ENCODE measurements at regions not wholly inside any gene's neighbourhood (a gene's known extent, or its start where the extent isn't known, plus 50 kb on each side); places are given as distances from the start of the nearest gene placed in this dataset.
A peak's percentile ranks its signal among the peaks of the same experiment; 100 is the strongest.

DNA sequence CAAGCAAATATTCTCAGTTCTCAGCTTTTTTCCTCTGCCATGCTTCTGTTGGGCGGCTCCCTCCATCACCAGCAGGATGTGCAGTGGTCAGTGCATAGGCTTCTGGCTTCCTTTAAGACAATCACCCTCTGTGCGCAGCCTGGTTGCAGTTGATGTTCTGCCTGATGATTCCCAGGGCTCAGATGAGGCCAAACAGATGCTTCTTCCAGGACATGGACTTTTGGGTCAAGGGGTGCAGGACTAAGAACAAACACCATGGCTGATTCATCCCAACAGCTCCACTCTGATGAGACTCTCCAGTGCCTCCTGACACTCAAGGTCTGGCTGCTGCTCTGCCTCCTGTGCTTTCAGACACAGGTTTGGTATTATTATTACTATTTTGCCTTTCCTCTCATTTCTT lies 554.8 kb upstream of the CDH4 start:
- H2AFZ ChIP-seq (ENCODE audit: low read length): no peak overlapping the region
- no peak for TF ChIP-seq CEBPB (IDR thresholded peaks at IDR 0.05; ENCODE audit: low read depth, low read length)
- TF ChIP-seq KDM1A (IDR thresholded peaks at IDR 0.05; ENCODE audit: borderline replicate concordance, low read length): no peak
- no peak for TF ChIP-seq RFX5 (IDR thresholded peaks at IDR 0.05; ENCODE audit: borderline replicate concordance, low read depth, low read length)
- no peak for TF ChIP-seq SIRT6 (IDR thresholded peaks at IDR 0.05; ENCODE audit: low read length)
- no peak for TF ChIP-seq GTF2F1 (IDR thresholded peaks at IDR 0.05; ENCODE audit: borderline replicate concordance, low read depth, low read length)
- TF ChIP-seq, protein P1, sequence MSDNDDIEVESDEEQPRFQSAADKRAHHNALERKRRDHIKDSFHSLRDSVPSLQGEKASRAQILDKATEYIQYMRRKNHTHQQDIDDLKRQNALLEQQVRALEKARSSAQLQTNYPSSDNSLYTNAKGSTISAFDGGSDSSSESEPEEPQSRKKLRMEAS (IDR thresholded peaks at IDR 0.05): no peak
- no peak for TF ChIP-seq TBP (IDR thresholded peaks at IDR 0.05; ENCODE audit: low read depth, low read length)
- no peak for TF ChIP-seq CHD1 (IDR thresholded peaks at IDR 0.05; ENCODE audit: low read depth, low read length)
- no peak for TF ChIP-seq SP2 (IDR thresholded peaks at IDR 0.05; ENCODE audit: low read length)
- no peak for TF ChIP-seq BCL11A (IDR thresholded peaks at IDR 0.05; ENCODE audit: low read depth in 2 of 2, low read length in 2 of 2)
- TF ChIP-seq NANOG (IDR thresholded peaks at IDR 0.05; ENCODE audit: insufficient read depth, low read depth, low read length, poor library complexity, severe bottlenecking): no peak
- TF ChIP-seq SUZ12 (IDR thresholded peaks at IDR 0.05; ENCODE audit: low read length): no peak
- TF ChIP-seq BRCA1 (IDR thresholded peaks at IDR 0.05; ENCODE audit: low read depth, low read length): no peak
- no peak for TF ChIP-seq GABPA (IDR thresholded peaks at IDR 0.05; ENCODE audit: borderline replicate concordance, insufficient read depth, low read length)
- TF ChIP-seq FOSL1 (IDR thresholded peaks at IDR 0.05; ENCODE audit: insufficient read depth, low read depth, low read length): no peak
- TF ChIP-seq RXRA (IDR thresholded peaks at IDR 0.05; ENCODE audit: insufficient read depth, low read depth, low read length): no peak

More for the DNA sequence above, 554.8 kb upstream of the CDH4 start:
- Histone ChIP-seq H3K4me2 (ENCODE audit: insufficient read depth in 1 of 2, low read depth in 2 of 2, low read length in 2 of 2) (no peak overlapping the region), H3K4ac (replicated peaks; ENCODE audit: insufficient read length, low read depth, low read length) (no peak overlapping the region), H2BK15ac (ENCODE audit: low read length) (no peak overlapping the region), H3K79me2 (ENCODE audit: control insufficient read depth in 1 of 2, insufficient read depth in 2 of 2, low read length in 2 of 2) (no peaks in the 10 kb centered on the region), H2BK5ac (ENCODE audit: low read depth, low read length) (no peak overlapping the region), H3K56ac (replicated peaks; ENCODE audit: insufficient read length, low read depth, low read length) (no peak overlapping the region), H3K9me3 (ENCODE audit: insufficient read depth in 2 of 2, low read depth in 1 of 2, low read length in 1 of 2) (no peaks in the 10 kb centered on the region), H4K5ac (ENCODE audit: insufficient read length, low read depth, low read length) (no peak overlapping the region), H3K36me3 (ENCODE audit: control insufficient read depth in 2 of 4, insufficient read depth in 4 of 4, low read length in 3 of 4) (no peaks in the 10 kb centered on the region), H2BK20ac (ENCODE audit: low read length) (peak overlapping the region; percentile 82; the same call in 1 of the 2 replicates), H3K79me1 (ENCODE audit: low read depth, low read length) (no peaks in the 10 kb centered on the region), H3K4me1 (replicated peaks in 1 of 4; ENCODE audit: control insufficient read depth in 3 of 4, insufficient read depth in 4 of 4, low read length in 3 of 4) (peaks cover 8 to 16% (median 10%) of the 10 kb centered on the region in 4 experiments), H3K23me2 (ENCODE audit: low read depth, low read length) (no peaks in the 10 kb centered on the region), H3K27ac (ENCODE audit: low read depth, low read length) (no peak overlapping the region), H4K91ac (replicated peaks; ENCODE audit: insufficient read length, low read length) (no peak overlapping the region), H4K8ac (ENCODE audit: extremely low read depth, insufficient read depth, low read length) (no peak overlapping the region), H4K20me1 (replicated peaks in 1 of 2; ENCODE audit: control insufficient read depth in 1 of 2, insufficient read depth in 2 of 2, low read length in 2 of 2) (no peaks in the 10 kb centered on the region), H3K4me3 (ENCODE audit: extremely low read depth in 1 of 4, insufficient read depth in 2 of 4, low read depth in 3 of 4, low read length in 4 of 4) (no peak overlapping the region), H2BK12ac (ENCODE audit: low read depth, low read length) (peak overlapping the region; percentile 35; the same call in 1 of the 2 replicates), H3K27me3 (replicated peaks in 1 of 4; ENCODE audit: control insufficient read depth in 3 of 4, extremely low read depth in 1 of 4, insufficient read depth in 3 of 4, low read length in 3 of 4) (peaks cover 0 to 2% (median 0%) of the 10 kb centered on the region in 4 experiments; a peak in 1 of 7 replicates), H3K23ac (ENCODE audit: insufficient read length) (no peak overlapping the region), H3K18ac (ENCODE audit: extremely low read depth, low read length) (no peak overlapping the region), H3K14ac (ENCODE audit: insufficient read length) (no peak overlapping the region), H2BK120ac (replicated peaks; ENCODE audit: low read depth, low read length) (no peak overlapping the region), H3K9ac (replicated peaks in 1 of 4; ENCODE audit: extremely low read depth in 1 of 4, low read depth in 3 of 4, low read length in 3 of 4) (no peak overlapping the region), H2AK5ac (ENCODE audit: low read depth, low read length) (no peak overlapping the region)
- FAIRE-seq (no peak), DNase-seq (ENCODE audit: low read depth in 1 of 2, low spot score in 2 of 2) (no peak)
- ChIA-PET CTCF (ENCODE audit: partially characterized antibody) (interaction anchor here (1.1 kb wide), 1 partner anchor 36 kb away, joined by 3 read pairs; no protein-coding TSS in a partner anchor), POLR2A (ENCODE audit: partially characterized antibody) (no interaction called here)
- WGBS, 2 experiments (ENCODE audit: extremely low coverage in 1 of 2, insufficient coverage in 1 of 2, insufficient read length in 1 of 2, insufficient replicate concordance in 2 of 2, low coverage in 1 of 2, low lambda C conversion rate in 2 of 2, missing lambda C conversion rate in 1 of 2): 84% methylated on average over 2 of the region's 2 CpGs; no CpG with 5 or more reads in 1 of the 2 experiments

Data from H1 (cell line).